HG02588 (cell line): ENCODE measurements at regions not wholly inside any gene's neighbourhood (a gene's known extent, or its start where the extent isn't known, plus 50 kb on each side); places are given as distances from the start of the nearest gene placed in this dataset.
"Not testable (repeated sequence)": the region's sequence is repeated elsewhere in the genome, so short reads cannot be mapped to it uniquely, and the experiment has no call there.

Source experiments
- ATAC-seq: cut with Tn5 transposase; IDR thresholded peaks from one replicate; pipeline ENCODE4 v1.9.1; 2021; ENCODE audit warnings: mild to moderate bottlenecking, moderate library complexity; ENCODE audit not compliant: unreplicated experiment

GRCh38 chr10:55537497-55537896, 736.5 kb upstream of the PCDH15 start:
- ATAC-seq = not testable (repeated sequence)

- ATAC-seq = no peak
Observed at GRCh38 chr10:55519264-55519663, 718.2 kb upstream of the PCDH15 start.

- ATAC-seq = not testable (repeated sequence)
Observed at GRCh38 chr10:55518416-55518815, 717.4 kb upstream of the PCDH15 start.

- no peak for ATAC-seq
Observed at GRCh38 chr10:55509168-55509567, 708.1 kb upstream of the PCDH15 start.

- ATAC-seq = no peak
Observed at GRCh38 chr10:55500931-55501559, 700.0 kb upstream of the PCDH15 start.

- ATAC-seq = no peak
Observed at GRCh38 chr10:55497893-55498499, 697.0 kb upstream of the PCDH15 start.

- ATAC-seq = no peak
Observed at GRCh38 chr10:55495555-55495954, 694.5 kb upstream of the PCDH15 start.

- ATAC-seq = no peak
Observed at GRCh38 chr10:55491712-55492111, 690.7 kb upstream of the PCDH15 start.

GRCh38 chr10:55485827-55486226, 684.8 kb upstream of the PCDH15 start:
- no peak for ATAC-seq

GRCh38 chr10:55476129-55476528, 675.1 kb upstream of the PCDH15 start:
- no peak for ATAC-seq

- ATAC-seq = no peak
Observed at GRCh38 chr10:55474258-55474657, 673.2 kb upstream of the PCDH15 start.

- no peak for ATAC-seq
Observed at GRCh38 chr10:55470840-55471239, 669.8 kb upstream of the PCDH15 start.

GRCh38 chr10:55466806-55467504, 665.9 kb upstream of the PCDH15 start:
- no peak for ATAC-seq

GRCh38 chr10:55464083-55464482, 663.1 kb upstream of the PCDH15 start:
- ATAC-seq = no peak

- ATAC-seq = no peak
Observed at GRCh38 chr10:55460008-55460407, 659.0 kb upstream of the PCDH15 start.

- ATAC-seq = no peak
Observed at GRCh38 chr10:55449981-55450380, 649.0 kb upstream of the PCDH15 start.

- ATAC-seq = no peak
Observed at GRCh38 chr10:55446441-55447002, 645.5 kb upstream of the PCDH15 start.

- ATAC-seq = no peak
Observed at GRCh38 chr10:55441777-55442176, 640.7 kb upstream of the PCDH15 start.

- no peak for ATAC-seq
Observed at GRCh38 chr10:55426138-55426537, 625.1 kb upstream of the PCDH15 start.

GRCh38 chr10:55410415-55410885, 609.4 kb upstream of the PCDH15 start:
- no peak for ATAC-seq

- ATAC-seq = no peak
Observed at GRCh38 chr10:55404094-55404493, 603.1 kb upstream of the PCDH15 start.
